GM12878 (cell line): ENCODE measurements at regions not wholly inside any gene's neighbourhood (a gene's known extent, or its start where the extent isn't known, plus 50 kb on each side); places are given as distances from the start of the nearest gene placed in this dataset.

Source experiments
- ATF3 ChIP-seq: IDR thresholded peaks from 2 replicates; pipeline ENCODE4 v1.6.1; 2011; ENCODE audit warnings: low read depth, mild to moderate bottlenecking, low read length, moderate library complexity, borderline replicate concordance; ENCODE audit errors: extremely low read depth
- MYC ChIP-seq: IDR thresholded peaks from 2 replicates; pipeline ENCODE4 v1.6.1; 2011; ENCODE audit warnings: mild to moderate bottlenecking, low read length, moderate library complexity, inconsistent platforms; ENCODE audit not compliant: insufficient read depth, insufficient replicate concordance, insufficient read length, severe bottlenecking
- NR2C2 ChIP-seq: IDR thresholded peaks from 2 replicates; pipeline ENCODE4 v1.6.1; 2011; ENCODE audit warnings: borderline replicate concordance, low read depth; ENCODE audit not compliant: control insufficient read depth, insufficient read length
- POLR2A ChIP-seq: IDR thresholded peaks from 2 replicates; pipeline ENCODE4 v1.6.1; 2011; ENCODE audit warnings: low read depth, mild to moderate bottlenecking, low read length
- POLR2AphosphoS5 ChIP-seq: IDR thresholded peaks from 2 replicates; pipeline ENCODE4 v1.6.1; 2011; ENCODE audit warnings: mild to moderate bottlenecking, low read length, inconsistent platforms
- SIN3A ChIP-seq: IDR thresholded peaks from 2 replicates; pipeline ENCODE4 v1.6.1; 2012; ENCODE audit warnings: low read depth, low read length, improper control_type of control experiment
- TF ChIP-seq, protein P1 (sequence below), 3 experiments: IDR thresholded peaks in 2 of 3; conservative IDR thresholded peaks in 1 of 3; 2 replicates each; pipeline ENCODE4 v1.5.1; 2011; ENCODE audit warnings: low read depth in 3 of 3, low read length in 3 of 3, mild to moderate bottlenecking in 3 of 3, control low read depth in 2 of 3, moderate library complexity in 2 of 3, inconsistent platforms in 1 of 3, mixed read lengths in 1 of 3; ENCODE audit not compliant: control insufficient read depth in 2 of 3, insufficient read depth in 1 of 3; ENCODE audit errors: extremely low read depth in 1 of 3
- TF ChIP-seq, protein P2 (sequence below): IDR thresholded peaks from 2 replicates; pipeline ENCODE4 v1.6.1; 2012; ENCODE audit warnings: low read depth, low read length, improper control_type of control experiment
- TF ChIP-seq, protein P3 (sequence below): fragments of 450-650 bp; IDR thresholded peaks from 2 replicates; pipeline ENCODE4 v1.6.1; 2016; ENCODE audit warnings: mild to moderate bottlenecking, moderate library complexity, borderline replicate concordance

DNA sequence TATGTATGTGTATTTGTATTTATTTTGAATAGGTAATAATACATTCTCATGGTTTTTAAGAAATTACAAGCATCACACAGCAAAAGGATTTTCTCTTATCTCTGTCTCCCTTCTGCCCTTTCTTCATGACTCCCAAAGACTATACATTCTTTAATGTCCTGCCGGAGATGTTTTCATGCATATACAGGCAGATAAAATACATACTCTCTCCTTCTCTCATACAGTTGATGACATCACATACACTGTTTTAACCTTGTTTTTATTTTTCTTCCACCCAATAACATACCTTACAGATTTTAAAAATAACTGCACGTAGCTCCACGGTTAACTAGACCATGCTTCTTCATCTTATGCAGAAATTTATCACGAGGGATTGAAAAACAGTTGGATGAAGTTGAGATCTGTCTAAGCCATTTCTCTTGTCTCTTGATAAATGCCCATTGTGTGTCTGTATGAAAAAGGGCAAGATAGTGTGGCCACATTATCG lies 249.8 kb downstream of the EDEM1 start:
- TF ChIP-seq, protein P1, sequence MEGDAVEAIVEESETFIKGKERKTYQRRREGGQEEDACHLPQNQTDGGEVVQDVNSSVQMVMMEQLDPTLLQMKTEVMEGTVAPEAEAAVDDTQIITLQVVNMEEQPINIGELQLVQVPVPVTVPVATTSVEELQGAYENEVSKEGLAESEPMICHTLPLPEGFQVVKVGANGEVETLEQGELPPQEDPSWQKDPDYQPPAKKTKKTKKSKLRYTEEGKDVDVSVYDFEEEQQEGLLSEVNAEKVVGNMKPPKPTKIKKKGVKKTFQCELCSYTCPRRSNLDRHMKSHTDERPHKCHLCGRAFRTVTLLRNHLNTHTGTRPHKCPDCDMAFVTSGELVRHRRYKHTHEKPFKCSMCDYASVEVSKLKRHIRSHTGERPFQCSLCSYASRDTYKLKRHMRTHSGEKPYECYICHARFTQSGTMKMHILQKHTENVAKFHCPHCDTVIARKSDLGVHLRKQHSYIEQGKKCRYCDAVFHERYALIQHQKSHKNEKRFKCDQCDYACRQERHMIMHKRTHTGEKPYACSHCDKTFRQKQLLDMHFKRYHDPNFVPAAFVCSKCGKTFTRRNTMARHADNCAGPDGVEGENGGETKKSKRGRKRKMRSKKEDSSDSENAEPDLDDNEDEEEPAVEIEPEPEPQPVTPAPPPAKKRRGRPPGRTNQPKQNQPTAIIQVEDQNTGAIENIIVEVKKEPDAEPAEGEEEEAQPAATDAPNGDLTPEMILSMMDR (IDR thresholded peaks at IDR 0.05 in 2 of 3, conservative IDR thresholded peaks at IDR 0.05 in 1 of 3; ENCODE audit: control insufficient read depth in 2 of 3, extremely low read depth in 1 of 3, insufficient read depth in 1 of 3, low read depth in 3 of 3, low read length in 3 of 3), result no peak
- TF ChIP-seq ATF3, result no peak
- TF ChIP-seq NR2C2, result no peak
- TF ChIP-seq, protein P2, sequence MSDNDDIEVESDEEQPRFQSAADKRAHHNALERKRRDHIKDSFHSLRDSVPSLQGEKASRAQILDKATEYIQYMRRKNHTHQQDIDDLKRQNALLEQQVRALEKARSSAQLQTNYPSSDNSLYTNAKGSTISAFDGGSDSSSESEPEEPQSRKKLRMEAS, result no peak
- TF ChIP-seq, protein P3, sequence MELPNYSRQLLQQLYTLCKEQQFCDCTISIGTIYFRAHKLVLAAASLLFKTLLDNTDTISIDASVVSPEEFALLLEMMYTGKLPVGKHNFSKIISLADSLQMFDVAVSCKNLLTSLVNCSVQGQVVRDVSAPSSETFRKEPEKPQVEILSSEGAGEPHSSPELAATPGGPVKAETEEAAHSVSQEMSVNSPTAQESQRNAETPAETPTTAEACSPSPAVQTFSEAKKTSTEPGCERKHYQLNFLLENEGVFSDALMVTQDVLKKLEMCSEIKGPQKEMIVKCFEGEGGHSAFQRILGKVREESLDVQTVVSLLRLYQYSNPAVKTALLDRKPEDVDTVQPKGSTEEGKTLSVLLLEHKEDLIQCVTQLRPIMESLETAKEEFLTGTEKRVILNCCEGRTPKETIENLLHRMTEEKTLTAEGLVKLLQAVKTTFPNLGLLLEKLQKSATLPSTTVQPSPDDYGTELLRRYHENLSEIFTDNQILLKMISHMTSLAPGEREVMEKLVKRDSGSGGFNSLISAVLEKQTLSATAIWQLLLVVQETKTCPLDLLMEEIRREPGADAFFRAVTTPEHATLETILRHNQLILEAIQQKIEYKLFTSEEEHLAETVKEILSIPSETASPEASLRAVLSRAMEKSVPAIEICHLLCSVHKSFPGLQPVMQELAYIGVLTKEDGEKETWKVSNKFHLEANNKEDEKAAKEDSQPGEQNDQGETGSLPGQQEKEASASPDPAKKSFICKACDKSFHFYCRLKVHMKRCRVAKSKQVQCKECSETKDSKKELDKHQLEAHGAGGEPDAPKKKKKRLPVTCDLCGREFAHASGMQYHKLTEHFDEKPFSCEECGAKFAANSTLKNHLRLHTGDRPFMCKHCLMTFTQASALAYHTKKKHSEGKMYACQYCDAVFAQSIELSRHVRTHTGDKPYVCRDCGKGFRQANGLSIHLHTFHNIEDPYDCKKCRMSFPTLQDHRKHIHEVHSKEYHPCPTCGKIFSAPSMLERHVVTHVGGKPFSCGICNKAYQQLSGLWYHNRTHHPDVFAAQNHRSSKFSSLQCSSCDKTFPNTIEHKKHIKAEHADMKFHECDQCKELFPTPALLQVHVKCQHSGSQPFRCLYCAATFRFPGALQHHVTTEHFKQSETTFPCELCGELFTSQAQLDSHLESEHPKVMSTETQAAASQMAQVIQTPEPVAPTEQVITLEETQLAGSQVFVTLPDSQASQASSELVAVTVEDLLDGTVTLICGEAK, result no peak
- TF ChIP-seq SIN3A, result no peak
- no peak for TF ChIP-seq MYC
- no peak for TF ChIP-seq POLR2AphosphoS5
- no peak for TF ChIP-seq POLR2A
